B cell (primary cell): ENCODE measurements at regions not wholly inside any gene's neighbourhood (a gene's known extent, or its start where the extent isn't known, plus 50 kb on each side); places are given as distances from the start of the nearest gene placed in this dataset.

Experiments
- EZH2 ChIP-seq: IDR thresholded peaks from 2 replicates; pipeline ENCODE4 v1.6.1; 2012; ENCODE audit warnings: borderline replicate concordance, low read depth, mild to moderate bottlenecking, moderate library complexity, low read length; ENCODE audit not compliant: insufficient read depth, poor library complexity, severe bottlenecking
- TF ChIP-seq, protein P1 (sequence below): fragments of 200-600 bp; IDR thresholded peaks from one replicate; pipeline ENCODE4 v1.8.0; 2022; ENCODE audit warnings: antibody characterized with exemption, mild to moderate bottlenecking

DNA sequence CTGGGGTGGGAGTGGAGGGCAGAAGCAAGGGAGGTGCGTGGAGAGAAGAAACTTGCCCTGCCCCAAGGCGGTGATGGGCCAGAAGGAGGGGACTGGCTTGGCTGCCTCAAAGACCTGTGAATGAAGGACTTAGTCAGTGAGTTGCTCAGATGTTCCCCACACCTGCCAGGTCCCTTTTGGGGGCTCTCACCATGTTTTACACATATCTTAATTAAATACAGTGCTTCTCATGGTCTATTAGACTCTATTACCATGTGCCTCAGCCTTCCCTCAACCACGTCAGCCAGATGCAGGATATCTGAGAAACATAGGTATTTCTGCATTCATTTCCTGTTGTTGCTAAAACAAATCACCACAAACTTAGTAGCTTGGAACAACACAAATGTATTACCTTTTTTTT lies 429.5 kb downstream of the BUD13 start:
- TF ChIP-seq, protein P1, sequence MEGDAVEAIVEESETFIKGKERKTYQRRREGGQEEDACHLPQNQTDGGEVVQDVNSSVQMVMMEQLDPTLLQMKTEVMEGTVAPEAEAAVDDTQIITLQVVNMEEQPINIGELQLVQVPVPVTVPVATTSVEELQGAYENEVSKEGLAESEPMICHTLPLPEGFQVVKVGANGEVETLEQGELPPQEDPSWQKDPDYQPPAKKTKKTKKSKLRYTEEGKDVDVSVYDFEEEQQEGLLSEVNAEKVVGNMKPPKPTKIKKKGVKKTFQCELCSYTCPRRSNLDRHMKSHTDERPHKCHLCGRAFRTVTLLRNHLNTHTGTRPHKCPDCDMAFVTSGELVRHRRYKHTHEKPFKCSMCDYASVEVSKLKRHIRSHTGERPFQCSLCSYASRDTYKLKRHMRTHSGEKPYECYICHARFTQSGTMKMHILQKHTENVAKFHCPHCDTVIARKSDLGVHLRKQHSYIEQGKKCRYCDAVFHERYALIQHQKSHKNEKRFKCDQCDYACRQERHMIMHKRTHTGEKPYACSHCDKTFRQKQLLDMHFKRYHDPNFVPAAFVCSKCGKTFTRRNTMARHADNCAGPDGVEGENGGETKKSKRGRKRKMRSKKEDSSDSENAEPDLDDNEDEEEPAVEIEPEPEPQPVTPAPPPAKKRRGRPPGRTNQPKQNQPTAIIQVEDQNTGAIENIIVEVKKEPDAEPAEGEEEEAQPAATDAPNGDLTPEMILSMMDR: no peak
- no peak for TF ChIP-seq EZH2
